H9 (cell line): ENCODE measurements at regions not wholly inside any gene's neighbourhood (a gene's known extent, or its start where the extent isn't known, plus 50 kb on each side); places are given as distances from the start of the nearest gene placed in this dataset.

ENCODE experiments used
- DNase-seq: peaks from one replicate; pipeline ENCODE4 v3.0.0-alpha.2; 2017
- H2AFZ ChIP-seq: one replicate; pipeline ENCODE4 v1.6.1; 2013; ENCODE audit warnings: mild to moderate bottlenecking, low read length, control low read depth, moderate library complexity
- H2AK5ac ChIP-seq: 2 replicates; pipeline ENCODE4 v1.6.1; 2013; ENCODE audit warnings: low read length, control low read depth, mixed read lengths; ENCODE audit not compliant: insufficient read length
- H2BK120ac ChIP-seq: one replicate; pipeline ENCODE4 v1.6.1; 2013; ENCODE audit warnings: low read depth, mild to moderate bottlenecking, low read length, control low read depth, inconsistent platforms; ENCODE audit not compliant: poor library complexity, severe bottlenecking
- H2BK12ac ChIP-seq: 2 replicates; pipeline ENCODE4 v1.6.1; 2013; ENCODE audit warnings: low read length, control low read depth, mixed read lengths, low read depth; ENCODE audit not compliant: insufficient read length
- H2BK15ac ChIP-seq: 2 replicates; pipeline ENCODE4 v1.6.1; 2013; ENCODE audit warnings: low read depth, low read length, control low read depth
- H2BK20ac ChIP-seq: one replicate; pipeline ENCODE4 v1.6.1; 2013; ENCODE audit warnings: low read depth, mild to moderate bottlenecking, low read length, control low read depth, inconsistent platforms; ENCODE audit not compliant: poor library complexity, severe bottlenecking
- H2BK5ac ChIP-seq: 2 replicates; pipeline ENCODE4 v1.6.1; 2013; ENCODE audit warnings: low read length, control low read depth, mixed read lengths; ENCODE audit not compliant: insufficient read length
- H3K14ac ChIP-seq: 2 replicates; pipeline ENCODE4 v1.6.1; 2013; ENCODE audit warnings: low read length, control low read depth; ENCODE audit not compliant: insufficient read depth
- H3K18ac ChIP-seq: 2 replicates; pipeline ENCODE4 v1.6.1; 2013; ENCODE audit warnings: low read depth, mild to moderate bottlenecking, mixed read lengths, low read length, control low read depth; ENCODE audit not compliant: insufficient read length
- H3K23ac ChIP-seq: 2 replicates; pipeline ENCODE4 v1.6.1; 2013; ENCODE audit warnings: low read length, control low read depth, mixed read lengths, low read depth; ENCODE audit not compliant: insufficient read length
- H3K23me2 ChIP-seq: 2 replicates; pipeline ENCODE4 v1.6.1; 2013; ENCODE audit warnings: low read depth, mild to moderate bottlenecking, mixed read lengths, low read length, control low read depth; ENCODE audit not compliant: insufficient read length, poor library complexity, severe bottlenecking
- H3K27ac ChIP-seq: 2 replicates; pipeline ENCODE4 v1.5.1; 2013; ENCODE audit warnings: low read length, control low read depth, mixed read lengths, low read depth; ENCODE audit not compliant: insufficient read length
- H3K27me3 ChIP-seq: 2 replicates; pipeline ENCODE4 v1.6.1; 2013; ENCODE audit warnings: low read length, control low read depth, inconsistent platforms; ENCODE audit not compliant: insufficient read depth
- H3K4ac ChIP-seq: 2 replicates; pipeline ENCODE4 v1.6.1; 2013; ENCODE audit warnings: low read depth, mild to moderate bottlenecking, control low read depth, inconsistent platforms, low read length, moderate library complexity
- H3K4me1 ChIP-seq: 2 replicates; pipeline ENCODE4 v1.6.1; 2013; ENCODE audit warnings: low read length, control low read depth, inconsistent platforms; ENCODE audit not compliant: insufficient read depth
- H3K4me2 ChIP-seq: 2 replicates; pipeline ENCODE4 v1.6.1; 2013; ENCODE audit warnings: low read length, control low read depth, mixed read lengths; ENCODE audit not compliant: insufficient read length, insufficient read depth
- H3K56ac ChIP-seq: 2 replicates; pipeline ENCODE4 v1.6.1; 2013; ENCODE audit warnings: low read depth, mild to moderate bottlenecking, mixed read lengths, low read length, control low read depth; ENCODE audit not compliant: insufficient read length
- H3K79me1 ChIP-seq: 2 replicates; pipeline ENCODE4 v1.6.1; 2013; ENCODE audit warnings: low read depth, mild to moderate bottlenecking, moderate library complexity, low read length, control low read depth, inconsistent platforms; ENCODE audit not compliant: insufficient read depth, poor library complexity, severe bottlenecking
- H3K79me2 ChIP-seq: 2 replicates; pipeline ENCODE4 v1.6.1; 2013; ENCODE audit warnings: low read length, control low read depth, inconsistent platforms; ENCODE audit not compliant: insufficient read depth
- H3K9ac ChIP-seq: 2 replicates; pipeline ENCODE4 v1.6.1; 2013; ENCODE audit warnings: low read length, control low read depth, mixed read lengths; ENCODE audit not compliant: insufficient read length; ENCODE audit errors: extremely low read depth
- H3K9me3 ChIP-seq: one replicate; pipeline ENCODE4 v1.6.1; 2013; ENCODE audit warnings: low read depth, low read length, inconsistent platforms; ENCODE audit not compliant: control insufficient read depth
- H3T11ph ChIP-seq: one replicate; pipeline ENCODE4 v1.6.1; 2013; ENCODE audit warnings: mild to moderate bottlenecking, low read length, control low read depth, inconsistent platforms
- H4K20me1 ChIP-seq: one replicate; pipeline ENCODE4 v1.6.1; 2013; ENCODE audit not compliant: control insufficient read depth, insufficient read length, insufficient read depth
- H4K5ac ChIP-seq: 2 replicates; pipeline ENCODE4 v1.6.1; 2013; ENCODE audit warnings: low read depth, mild to moderate bottlenecking, mixed read lengths, low read length, control low read depth; ENCODE audit not compliant: insufficient read length
- H4K8ac ChIP-seq: replicated peaks from 2 replicates; pipeline ENCODE4 v1.6.1; 2013; ENCODE audit warnings: low read length, control low read depth, mixed read lengths, low read depth; ENCODE audit not compliant: insufficient read length
- H4K91ac ChIP-seq: 2 replicates; pipeline ENCODE4 v1.6.1; 2013; ENCODE audit warnings: low read depth, mild to moderate bottlenecking, moderate library complexity, mixed read lengths, low read length, control low read depth; ENCODE audit not compliant: insufficient read length
- H3K27ac Mint-ChIP-seq, 3 experiments: 2 replicates in 2 of 3; 3 replicates in 1 of 3; pipeline ENCODE4 v1.8.0; 2020 to 2021; ENCODE audit warnings: mixed read lengths in 3 of 3, mild to moderate bottlenecking in 1 of 3, moderate library complexity in 1 of 3
- H3K27me3 Mint-ChIP-seq: 2 replicates; pipeline ENCODE4 v1.8.0; 2021; ENCODE audit warnings: low read depth, mild to moderate bottlenecking, moderate library complexity, mixed read lengths
- H3K36me3 Mint-ChIP-seq, 3 experiments: 2 replicates in 2 of 3; 3 replicates in 1 of 3; pipeline ENCODE4 v1.8.0; 2020 to 2021; ENCODE audit warnings: low read depth in 3 of 3, mixed read lengths in 3 of 3; ENCODE audit not compliant: insufficient read depth in 1 of 3
- H3K4me1 Mint-ChIP-seq, 2 experiments: 2 replicates each; pipeline ENCODE4 v1.8.0; 2020; ENCODE audit warnings: mixed read lengths in 2 of 2
- H3K4me3 Mint-ChIP-seq, 2 experiments: 2 replicates in 1 of 2; 3 replicates in 1 of 2; pipeline ENCODE4 v1.8.0; 2020 to 2021; ENCODE audit warnings: mild to moderate bottlenecking in 2 of 2, mixed read lengths in 2 of 2, moderate library complexity in 1 of 2
- H3K9me3 Mint-ChIP-seq, 2 experiments: 2 replicates in 1 of 2; 3 replicates in 1 of 2; pipeline ENCODE4 v1.8.0; 2020; ENCODE audit warnings: mild to moderate bottlenecking in 2 of 2, mixed read lengths in 2 of 2, moderate library complexity in 1 of 2
- CTCF ChIP-seq: fragments of 200-600 bp; sonication (generic); conservative IDR thresholded peaks from 3 replicates; pipeline ENCODE4 v1.8.0; 2021; ENCODE audit warnings: antibody characterized with exemption, mild to moderate bottlenecking
- WGBS: extraction: QIAGEN DNeasy Blood & Tissue Kit; methylation state at CpG from one replicate; pipeline ENCODE4 v1.1.7; 2013; ENCODE audit warnings: missing lambda C conversion rate, low lambda C conversion rate, mixed read lengths; ENCODE audit not compliant: insufficient read length; ENCODE audit errors: extremely low coverage; 5-methylcytosine and 5-hydroxymethylcytosine counted together

- H2AK5ac ChIP-seq: no peak overlapping the region
- TF ChIP-seq CTCF: no peak
- no peak for DNase-seq
- H4K91ac ChIP-seq: no peak overlapping the region
- Mint-ChIP-seq H3K27me3 (no peaks in the 10 kb centered on the region; the same call in 1 of the 2 replicates), H3K4me3 (no peak overlapping the region), H3K9me3 (no peaks in the 10 kb centered on the region), H3K36me3 (no peaks in the 10 kb centered on the region; a peak in 1 of 7 replicates), H3K27ac (no peak overlapping the region), H3K4me1 (peaks cover 6 to 9% of the 10 kb centered on the region in 2 experiments)
- no peak overlapping the region for H3K4ac ChIP-seq
- H3K9ac ChIP-seq: no peak overlapping the region
- H4K8ac ChIP-seq: no peak overlapping the region
- H3K23me2 ChIP-seq: no peaks in the 10 kb centered on the region
- no peak overlapping the region for H2BK15ac ChIP-seq
- WGBS: no CpG with 5 or more reads among the region's 5 CpGs
- H3K18ac ChIP-seq: no peak overlapping the region
- no peak overlapping the region for H2BK5ac ChIP-seq
- H3K27me3 ChIP-seq: no peaks in the 10 kb centered on the region
- no peak overlapping the region for H3T11ph ChIP-seq
- H3K27ac ChIP-seq: no peak overlapping the region
- no peak overlapping the region for H3K14ac ChIP-seq
- H2AFZ ChIP-seq: no peak overlapping the region
- no peaks in the 10 kb centered on the region for H3K4me1 ChIP-seq
- no peak overlapping the region for H4K5ac ChIP-seq
- no peak overlapping the region for H3K56ac ChIP-seq
- H3K79me2 ChIP-seq: no peaks in the 10 kb centered on the region
- H2BK12ac ChIP-seq: no peak overlapping the region
- no peaks in the 10 kb centered on the region for H3K9me3 ChIP-seq
- no peak overlapping the region for H3K23ac ChIP-seq
- no peak overlapping the region for H2BK20ac ChIP-seq
- no peaks in the 10 kb centered on the region for H4K20me1 ChIP-seq
- H3K4me2 ChIP-seq: no peak overlapping the region
- H2BK120ac ChIP-seq: no peak overlapping the region
- no peaks in the 10 kb centered on the region for H3K79me1 ChIP-seq
Measured at GRCh38 chr2:48072583-48072982, 166.3 kb upstream of the FBXO11 start.
